Pancreas (tissue), 10 donors: ENCODE measurements at regions not wholly inside any gene's neighbourhood (a gene's known extent, or its start where the extent isn't known, plus 50 kb on each side); places are given as distances from the start of the nearest gene placed in this dataset.

Experiments
- ATAC-seq, 4 donors: fragments of 200-7000 bp; cut with Tn5 transposase; one replicate each; pipeline versions ENCODE4 v1.8.0 to v1.9.1; 2020; ENCODE audit warnings: mild to moderate bottlenecking in 4 of 4, moderate library complexity in 4 of 4
- DNase-seq, 6 donors: peaks; one replicate each; pipeline ENCODE4 v3.0.0-alpha.2; 2020
- FAIRE-seq: peaks from 2 replicates; lab custom pipeline; 2012; peaks lifted over from hg19 to GRCh38; lab: Jason Lieb, UNC
- H3K27ac ChIP-seq, 4 donors: fragments of 200-600 bp; sonication (generic); 1 replicate in 3 of 4; 2 replicates in 1 of 4; pipeline versions ENCODE4 v1.5.0 to v1.8.0; 2020
- H3K27me3 ChIP-seq, 4 donors: fragments of 200-600 bp; one replicate each; pipeline ENCODE4 v1.8.0; 2021
- H3K36me3 ChIP-seq, 3 donors: fragments of 200-600 bp; sonication (generic) in 1 of 3; one replicate each; pipeline versions ENCODE4 v1.5.0 to v1.8.0; 2020 to 2021
- H3K4me1 ChIP-seq, 3 donors: fragments of 200-600 bp; one replicate each; pipeline ENCODE4 v1.8.0; 2021
- H3K4me3 ChIP-seq, 4 donors: fragments of 200-600 bp; sonication (generic) in 2 of 4; one replicate each; pipeline versions ENCODE4 v1.5.0 to v1.8.0; 2020 to 2021
- H3K9me3 ChIP-seq, 4 donors: fragments of 200-600 bp; one replicate each; pipeline ENCODE4 v1.8.0; 2021
- CTCF ChIP-seq, 4 donors: fragments of 200-600 bp; sonication (generic) in 3 of 4; IDR thresholded peaks; one replicate each; pipeline versions ENCODE4 v1.5.0 to v1.8.0; 2021; ENCODE audit warnings: antibody characterized with exemption in 4 of 4
- WGBS, 2 donors: extraction: QIAGEN DNeasy Blood & Tissue Kit; methylation state at CpG; one replicate each; pipeline ENCODE4 v1.1.7; 2013; 5-methylcytosine and 5-hydroxymethylcytosine counted together
- intact Hi-C, 3 donors: fragments of 100-400 bp; cut with DNase I; formaldehyde crosslinking; loops; one replicate each; pipeline versions ENCODE4 v1.11.1 to v1.14.2; 2022
- donor health status: healthy with polysubstance abuse.
- donor health status: DM: no; HTN: no; CAD: no; lungs with moderate emphysema.
- donor health status: DM: no; HTN: no; CAD: no.
- donor health status: control.
- donor health status: control.
- donor health status: Bipolar disorder and iron deficiency.
- donor health status: DM: yes; HTN: yes; CAD: no.
- donor health status: DM: no; HTN: no; CAD: no.
- donor health status: DM: no; HTN: no; CAD: no.
- donor health status: DM: yes; HTN: yes; CAD: no.

- intact Hi-C loops, result no loop called here
- Histone ChIP-seq H3K27ac (no peak overlapping the region), H3K27me3 (no peaks in the 10 kb centered on the region), H3K9me3 (no peaks in the 10 kb centered on the region), H3K4me1 (peaks cover 0 to 8% (median 0%) of the 10 kb centered on the region in 3 donors), H3K36me3 (no peaks in the 10 kb centered on the region), H3K4me3 (no peak overlapping the region)
- ATAC-seq, result no peak
- FAIRE-seq, result no peak
- DNase-seq, result no peak
- TF ChIP-seq CTCF (IDR thresholded peaks at IDR 0.05), result no peak
- WGBS, 2 donors, result 62 to 72% methylated on average over 2 of the region's 2 CpGs
These were observed 153.1 kb upstream of the FGGY start for GRCh38 chr1:59143811-59144210.

GRCh38 chr1:59144959-59145358 lies 151.9 kb upstream of the FGGY start:
- H3K27me3 ChIP-seq, result no peaks in the 10 kb centered on the region
- H3K4me1 ChIP-seq, result peaks cover 0 to 8% (median 0%) of the 10 kb centered on the region in 3 donors
- no peak overlapping the region for H3K27ac ChIP-seq
- no peak for TF ChIP-seq CTCF (IDR thresholded peaks at IDR 0.05)
- no peak overlapping the region for H3K4me3 ChIP-seq
- no peak for FAIRE-seq
- no peaks in the 10 kb centered on the region for H3K9me3 ChIP-seq
- no peaks in the 10 kb centered on the region for H3K36me3 ChIP-seq
- DNase-seq, result no peak
- 93 to 97% methylated on average over 2 of the region's 2 CpGs for WGBS, 2 donors
- intact Hi-C loops, result no loop called here
- ATAC-seq, result no peak

GRCh38 chr1:59146056-59146455 lies 150.8 kb upstream of the FGGY start:
- 78 to 80% methylated on average over 4 of the region's 4 CpGs for WGBS, 2 donors
- no peak for TF ChIP-seq CTCF (IDR thresholded peaks at IDR 0.05)
- FAIRE-seq, result no peak
- no peaks in the 10 kb centered on the region for H3K27me3 ChIP-seq
- ATAC-seq, result no peak
- H3K4me1 ChIP-seq, result peaks cover 0 to 8% (median 0%) of the 10 kb centered on the region in 3 donors
- no peaks in the 10 kb centered on the region for H3K36me3 ChIP-seq
- intact Hi-C loops, result no loop called here
- H3K4me3 ChIP-seq, result peak overlapping the region in 1 of 4 donors; percentile 54
- DNase-seq, result no peak
- H3K27ac ChIP-seq, result no peak overlapping the region
- H3K9me3 ChIP-seq, result no peaks in the 10 kb centered on the region

GRCh38 chr1:59146651-59147358 lies 150.1 kb upstream of the FGGY start:
- 2 to 3% methylated on average over 40 to 52 of the region's 52 CpGs for WGBS, 2 donors
- Histone ChIP-seq H3K36me3 (no peaks in the 10 kb centered on the region), H3K9me3 (no peaks in the 10 kb centered on the region), H3K4me3 (peak overlapping the region; percentile 19 to 54 (median 32)), H3K27ac (peak overlapping the region in 3 of 4 donors; percentile 18 to 58 (median 19)), H3K27me3 (no peaks in the 10 kb centered on the region), H3K4me1 (peaks cover 0 to 8% (median 0%) of the 10 kb centered on the region in 3 donors)
- DNase-seq (peak; percentile 23 to 85 (median 54)), FAIRE-seq (no peak), ATAC-seq (peak; percentile 74 to 83 (median 78))
- intact Hi-C loops, result no loop called here
- TF ChIP-seq CTCF (IDR thresholded peaks at IDR 0.05), result no peak

GRCh38 chr1:59149435-59149834 lies 147.5 kb upstream of the FGGY start:
- ATAC-seq (no peak), FAIRE-seq (no peak), DNase-seq (no peak)
- Histone ChIP-seq H3K36me3 (no peaks in the 10 kb centered on the region), H3K27me3 (no peaks in the 10 kb centered on the region), H3K9me3 (no peaks in the 10 kb centered on the region), H3K27ac (no peak overlapping the region), H3K4me1 (no peaks in the 10 kb centered on the region), H3K4me3 (no peak overlapping the region)
- 88 to 91% methylated on average over 5 of the region's 5 CpGs for WGBS, 2 donors
- intact Hi-C loops, result no loop called here
- TF ChIP-seq CTCF (IDR thresholded peaks at IDR 0.05), result no peak
